H9 (cell line): ENCODE measurements at regions not wholly inside any gene's neighbourhood (a gene's known extent, or its start where the extent isn't known, plus 50 kb on each side); places are given as distances from the start of the nearest gene placed in this dataset.

ENCODE experiments used
- DNase-seq: peaks from one replicate; pipeline ENCODE4 v3.0.0-alpha.2; 2017
- H2AFZ ChIP-seq: one replicate; pipeline ENCODE4 v1.6.1; 2013; ENCODE audit warnings: mild to moderate bottlenecking, low read length, control low read depth, moderate library complexity
- H2AK5ac ChIP-seq: 2 replicates; pipeline ENCODE4 v1.6.1; 2013; ENCODE audit warnings: low read length, control low read depth, mixed read lengths; ENCODE audit not compliant: insufficient read length
- H2BK120ac ChIP-seq: one replicate; pipeline ENCODE4 v1.6.1; 2013; ENCODE audit warnings: low read depth, mild to moderate bottlenecking, low read length, control low read depth, inconsistent platforms; ENCODE audit not compliant: poor library complexity, severe bottlenecking
- H2BK12ac ChIP-seq: 2 replicates; pipeline ENCODE4 v1.6.1; 2013; ENCODE audit warnings: low read length, control low read depth, mixed read lengths, low read depth; ENCODE audit not compliant: insufficient read length
- H2BK15ac ChIP-seq: 2 replicates; pipeline ENCODE4 v1.6.1; 2013; ENCODE audit warnings: low read depth, low read length, control low read depth
- H2BK20ac ChIP-seq: one replicate; pipeline ENCODE4 v1.6.1; 2013; ENCODE audit warnings: low read depth, mild to moderate bottlenecking, low read length, control low read depth, inconsistent platforms; ENCODE audit not compliant: poor library complexity, severe bottlenecking
- H2BK5ac ChIP-seq: 2 replicates; pipeline ENCODE4 v1.6.1; 2013; ENCODE audit warnings: low read length, control low read depth, mixed read lengths; ENCODE audit not compliant: insufficient read length
- H3K14ac ChIP-seq: 2 replicates; pipeline ENCODE4 v1.6.1; 2013; ENCODE audit warnings: low read length, control low read depth; ENCODE audit not compliant: insufficient read depth
- H3K18ac ChIP-seq: 2 replicates; pipeline ENCODE4 v1.6.1; 2013; ENCODE audit warnings: low read depth, mild to moderate bottlenecking, mixed read lengths, low read length, control low read depth; ENCODE audit not compliant: insufficient read length
- H3K23ac ChIP-seq: 2 replicates; pipeline ENCODE4 v1.6.1; 2013; ENCODE audit warnings: low read length, control low read depth, mixed read lengths, low read depth; ENCODE audit not compliant: insufficient read length
- H3K23me2 ChIP-seq: 2 replicates; pipeline ENCODE4 v1.6.1; 2013; ENCODE audit warnings: low read depth, mild to moderate bottlenecking, mixed read lengths, low read length, control low read depth; ENCODE audit not compliant: insufficient read length, poor library complexity, severe bottlenecking
- H3K27ac ChIP-seq: 2 replicates; pipeline ENCODE4 v1.5.1; 2013; ENCODE audit warnings: low read length, control low read depth, mixed read lengths, low read depth; ENCODE audit not compliant: insufficient read length
- H3K27me3 ChIP-seq: 2 replicates; pipeline ENCODE4 v1.6.1; 2013; ENCODE audit warnings: low read length, control low read depth, inconsistent platforms; ENCODE audit not compliant: insufficient read depth
- H3K4ac ChIP-seq: 2 replicates; pipeline ENCODE4 v1.6.1; 2013; ENCODE audit warnings: low read depth, mild to moderate bottlenecking, control low read depth, inconsistent platforms, low read length, moderate library complexity
- H3K4me1 ChIP-seq: 2 replicates; pipeline ENCODE4 v1.6.1; 2013; ENCODE audit warnings: low read length, control low read depth, inconsistent platforms; ENCODE audit not compliant: insufficient read depth
- H3K4me2 ChIP-seq: 2 replicates; pipeline ENCODE4 v1.6.1; 2013; ENCODE audit warnings: low read length, control low read depth, mixed read lengths; ENCODE audit not compliant: insufficient read length, insufficient read depth
- H3K56ac ChIP-seq: 2 replicates; pipeline ENCODE4 v1.6.1; 2013; ENCODE audit warnings: low read depth, mild to moderate bottlenecking, mixed read lengths, low read length, control low read depth; ENCODE audit not compliant: insufficient read length
- H3K79me1 ChIP-seq: 2 replicates; pipeline ENCODE4 v1.6.1; 2013; ENCODE audit warnings: low read depth, mild to moderate bottlenecking, moderate library complexity, low read length, control low read depth, inconsistent platforms; ENCODE audit not compliant: insufficient read depth, poor library complexity, severe bottlenecking
- H3K79me2 ChIP-seq: 2 replicates; pipeline ENCODE4 v1.6.1; 2013; ENCODE audit warnings: low read length, control low read depth, inconsistent platforms; ENCODE audit not compliant: insufficient read depth
- H3K9ac ChIP-seq: 2 replicates; pipeline ENCODE4 v1.6.1; 2013; ENCODE audit warnings: low read length, control low read depth, mixed read lengths; ENCODE audit not compliant: insufficient read length; ENCODE audit errors: extremely low read depth
- H3K9me3 ChIP-seq: one replicate; pipeline ENCODE4 v1.6.1; 2013; ENCODE audit warnings: low read depth, low read length, inconsistent platforms; ENCODE audit not compliant: control insufficient read depth
- H3T11ph ChIP-seq: one replicate; pipeline ENCODE4 v1.6.1; 2013; ENCODE audit warnings: mild to moderate bottlenecking, low read length, control low read depth, inconsistent platforms
- H4K20me1 ChIP-seq: one replicate; pipeline ENCODE4 v1.6.1; 2013; ENCODE audit not compliant: control insufficient read depth, insufficient read length, insufficient read depth
- H4K5ac ChIP-seq: 2 replicates; pipeline ENCODE4 v1.6.1; 2013; ENCODE audit warnings: low read depth, mild to moderate bottlenecking, mixed read lengths, low read length, control low read depth; ENCODE audit not compliant: insufficient read length
- H4K8ac ChIP-seq: replicated peaks from 2 replicates; pipeline ENCODE4 v1.6.1; 2013; ENCODE audit warnings: low read length, control low read depth, mixed read lengths, low read depth; ENCODE audit not compliant: insufficient read length
- H4K91ac ChIP-seq: 2 replicates; pipeline ENCODE4 v1.6.1; 2013; ENCODE audit warnings: low read depth, mild to moderate bottlenecking, moderate library complexity, mixed read lengths, low read length, control low read depth; ENCODE audit not compliant: insufficient read length
- H3K27ac Mint-ChIP-seq, 3 experiments: 2 replicates in 2 of 3; 3 replicates in 1 of 3; pipeline ENCODE4 v1.8.0; 2020 to 2021; ENCODE audit warnings: mixed read lengths in 3 of 3, mild to moderate bottlenecking in 1 of 3, moderate library complexity in 1 of 3
- H3K27me3 Mint-ChIP-seq: 2 replicates; pipeline ENCODE4 v1.8.0; 2021; ENCODE audit warnings: low read depth, mild to moderate bottlenecking, moderate library complexity, mixed read lengths
- H3K36me3 Mint-ChIP-seq, 3 experiments: 2 replicates in 2 of 3; 3 replicates in 1 of 3; pipeline ENCODE4 v1.8.0; 2020 to 2021; ENCODE audit warnings: low read depth in 3 of 3, mixed read lengths in 3 of 3; ENCODE audit not compliant: insufficient read depth in 1 of 3
- H3K4me1 Mint-ChIP-seq, 2 experiments: 2 replicates each; pipeline ENCODE4 v1.8.0; 2020; ENCODE audit warnings: mixed read lengths in 2 of 2
- H3K4me3 Mint-ChIP-seq, 2 experiments: 2 replicates in 1 of 2; 3 replicates in 1 of 2; pipeline ENCODE4 v1.8.0; 2020 to 2021; ENCODE audit warnings: mild to moderate bottlenecking in 2 of 2, mixed read lengths in 2 of 2, moderate library complexity in 1 of 2
- H3K9me3 Mint-ChIP-seq, 2 experiments: 2 replicates in 1 of 2; 3 replicates in 1 of 2; pipeline ENCODE4 v1.8.0; 2020; ENCODE audit warnings: mild to moderate bottlenecking in 2 of 2, mixed read lengths in 2 of 2, moderate library complexity in 1 of 2
- WGBS: extraction: QIAGEN DNeasy Blood & Tissue Kit; methylation state at CpG from one replicate; pipeline ENCODE4 v1.1.7; 2013; ENCODE audit warnings: missing lambda C conversion rate, low lambda C conversion rate, mixed read lengths; ENCODE audit not compliant: insufficient read length; ENCODE audit errors: extremely low coverage; 5-methylcytosine and 5-hydroxymethylcytosine counted together
- TF ChIP-seq, protein P1 (sequence below): fragments of 200-600 bp; sonication (generic); conservative IDR thresholded peaks from 3 replicates; pipeline ENCODE4 v1.8.0; 2021; ENCODE audit warnings: antibody characterized with exemption, mild to moderate bottlenecking

DNA sequence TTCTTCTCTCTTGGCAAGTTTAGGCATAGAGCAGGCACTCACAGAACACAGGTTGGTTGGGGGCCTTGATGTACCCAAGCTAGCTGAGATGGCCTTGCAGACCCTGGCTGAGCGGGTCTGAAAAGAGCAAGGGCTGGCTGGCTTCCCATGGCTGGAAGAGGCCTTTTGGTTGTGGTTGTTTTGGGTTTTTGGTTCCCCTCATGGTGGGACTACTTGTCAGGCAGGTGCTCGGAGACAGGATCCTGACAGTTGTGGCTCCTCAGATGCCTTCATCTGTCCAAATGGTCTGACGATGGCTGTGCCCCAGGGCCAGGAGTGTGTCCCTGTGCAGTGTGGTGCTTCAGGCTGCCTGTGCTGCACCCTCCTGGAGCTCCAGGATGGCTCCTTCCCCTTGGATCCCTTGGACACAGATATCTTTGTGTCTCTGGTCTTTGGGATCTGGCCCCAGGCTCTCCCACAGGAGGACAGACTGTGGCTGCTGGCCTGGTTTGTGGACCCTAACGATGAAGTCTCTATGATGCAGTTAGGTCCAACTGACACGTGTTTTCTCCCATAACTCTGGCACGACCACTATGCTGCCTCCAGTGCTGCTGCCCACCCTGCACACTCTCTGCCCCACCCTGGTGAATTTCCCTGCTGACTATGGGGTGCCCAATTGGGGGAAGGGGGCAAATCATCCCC is 321.5 kb upstream of the ZNF32 start:
- no CpG with 5 or more reads among the region's 6 CpGs for WGBS
- Histone ChIP-seq H4K20me1 (no peaks in the 10 kb centered on the region), H2BK15ac (no peak overlapping the region), H2BK20ac (no peak overlapping the region), H3K27ac (no peak overlapping the region), H2AK5ac (no peak overlapping the region), H4K8ac (no peak overlapping the region), H3T11ph (no peak overlapping the region), H2BK5ac (no peak overlapping the region), H3K14ac (no peak overlapping the region), H3K79me2 (no peaks in the 10 kb centered on the region), H3K79me1 (no peaks in the 10 kb centered on the region), H3K23ac (no peak overlapping the region), H3K23me2 (no peaks in the 10 kb centered on the region), H2BK12ac (no peak overlapping the region), H3K9me3 (no peaks in the 10 kb centered on the region), H3K27me3 (no peaks in the 10 kb centered on the region), H3K56ac (no peak overlapping the region), H3K9ac (no peak overlapping the region), H2AFZ (no peak overlapping the region), H2BK120ac (no peak overlapping the region), H3K4ac (no peak overlapping the region), H3K4me1 (no peaks in the 10 kb centered on the region), H3K18ac (no peak overlapping the region), H4K5ac (no peak overlapping the region), H4K91ac (no peak overlapping the region), H3K4me2 (no peak overlapping the region)
- H3K4me1 Mint-ChIP-seq = no peaks in the 10 kb centered on the region
- no peaks in the 10 kb centered on the region for H3K36me3 Mint-ChIP-seq
- peaks cover 2% of the 10 kb centered on the region; the same call in 1 of the 2 replicates for H3K27me3 Mint-ChIP-seq
- no peak overlapping the region for H3K4me3 Mint-ChIP-seq
- no peaks in the 10 kb centered on the region; a peak in 1 of 5 replicates for H3K9me3 Mint-ChIP-seq
- TF ChIP-seq, protein P1, sequence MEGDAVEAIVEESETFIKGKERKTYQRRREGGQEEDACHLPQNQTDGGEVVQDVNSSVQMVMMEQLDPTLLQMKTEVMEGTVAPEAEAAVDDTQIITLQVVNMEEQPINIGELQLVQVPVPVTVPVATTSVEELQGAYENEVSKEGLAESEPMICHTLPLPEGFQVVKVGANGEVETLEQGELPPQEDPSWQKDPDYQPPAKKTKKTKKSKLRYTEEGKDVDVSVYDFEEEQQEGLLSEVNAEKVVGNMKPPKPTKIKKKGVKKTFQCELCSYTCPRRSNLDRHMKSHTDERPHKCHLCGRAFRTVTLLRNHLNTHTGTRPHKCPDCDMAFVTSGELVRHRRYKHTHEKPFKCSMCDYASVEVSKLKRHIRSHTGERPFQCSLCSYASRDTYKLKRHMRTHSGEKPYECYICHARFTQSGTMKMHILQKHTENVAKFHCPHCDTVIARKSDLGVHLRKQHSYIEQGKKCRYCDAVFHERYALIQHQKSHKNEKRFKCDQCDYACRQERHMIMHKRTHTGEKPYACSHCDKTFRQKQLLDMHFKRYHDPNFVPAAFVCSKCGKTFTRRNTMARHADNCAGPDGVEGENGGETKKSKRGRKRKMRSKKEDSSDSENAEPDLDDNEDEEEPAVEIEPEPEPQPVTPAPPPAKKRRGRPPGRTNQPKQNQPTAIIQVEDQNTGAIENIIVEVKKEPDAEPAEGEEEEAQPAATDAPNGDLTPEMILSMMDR = no peak
- H3K27ac Mint-ChIP-seq = no peak overlapping the region; a peak in 1 of 7 replicates
- no peak for DNase-seq
